GM13976 (cell line): ENCODE measurements at regions not wholly inside any gene's neighbourhood (a gene's known extent, or its start where the extent isn't known, plus 50 kb on each side); places are given as distances from the start of the nearest gene placed in this dataset.

Experiments
- DNase-seq: peaks from one replicate; pipeline ENCODE4 v3.0.0; 2012; ENCODE audit warnings: low spot score
- in situ Hi-C: fragments of 300-500 bp; cut with MboI; formaldehyde crosslinking; loops from one replicate; pipeline ENCODE4 v1.12.0; 2022; ENCODE audit warnings: low sequenced_read_pairs, mixed read lengths, inconsistent platforms; ENCODE audit not compliant: unreplicated experiment
- TF ChIP-seq, protein P1 (sequence below): IDR thresholded peaks from 2 replicates; pipeline ENCODE4 v1.5.1; 2012; ENCODE audit warnings: borderline replicate concordance, mild to moderate bottlenecking; ENCODE audit not compliant: insufficient read depth; ENCODE audit errors: extremely low read depth, missing control alignments, control extremely low read depth

- in situ Hi-C loops, result no loop called here
- TF ChIP-seq, protein P1, sequence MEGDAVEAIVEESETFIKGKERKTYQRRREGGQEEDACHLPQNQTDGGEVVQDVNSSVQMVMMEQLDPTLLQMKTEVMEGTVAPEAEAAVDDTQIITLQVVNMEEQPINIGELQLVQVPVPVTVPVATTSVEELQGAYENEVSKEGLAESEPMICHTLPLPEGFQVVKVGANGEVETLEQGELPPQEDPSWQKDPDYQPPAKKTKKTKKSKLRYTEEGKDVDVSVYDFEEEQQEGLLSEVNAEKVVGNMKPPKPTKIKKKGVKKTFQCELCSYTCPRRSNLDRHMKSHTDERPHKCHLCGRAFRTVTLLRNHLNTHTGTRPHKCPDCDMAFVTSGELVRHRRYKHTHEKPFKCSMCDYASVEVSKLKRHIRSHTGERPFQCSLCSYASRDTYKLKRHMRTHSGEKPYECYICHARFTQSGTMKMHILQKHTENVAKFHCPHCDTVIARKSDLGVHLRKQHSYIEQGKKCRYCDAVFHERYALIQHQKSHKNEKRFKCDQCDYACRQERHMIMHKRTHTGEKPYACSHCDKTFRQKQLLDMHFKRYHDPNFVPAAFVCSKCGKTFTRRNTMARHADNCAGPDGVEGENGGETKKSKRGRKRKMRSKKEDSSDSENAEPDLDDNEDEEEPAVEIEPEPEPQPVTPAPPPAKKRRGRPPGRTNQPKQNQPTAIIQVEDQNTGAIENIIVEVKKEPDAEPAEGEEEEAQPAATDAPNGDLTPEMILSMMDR, result no peak
- no peak for DNase-seq
These were observed 144.6 kb upstream of the MRPS30 start for GRCh38 chr5:44663991-44664710.

DNA sequence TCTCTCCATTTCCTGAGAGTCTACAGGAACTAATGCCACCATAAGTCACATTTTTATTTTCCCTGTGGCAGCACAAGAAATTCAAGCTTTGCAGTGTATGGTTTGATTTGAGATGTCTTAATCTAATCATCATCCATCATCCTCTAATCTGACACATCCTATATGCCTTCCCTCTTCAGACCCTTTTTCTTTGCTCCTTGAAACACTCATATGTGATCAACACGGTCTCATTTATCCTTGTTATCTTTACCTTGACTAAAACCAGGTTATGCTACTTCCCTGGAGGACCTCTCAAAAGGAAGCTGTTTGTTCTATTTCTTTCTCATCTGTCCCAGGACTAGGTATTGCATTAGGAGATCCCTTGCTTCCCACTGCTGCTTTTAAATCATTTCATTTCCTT, 146.9 kb upstream of the MRPS30 start:
- TF ChIP-seq, protein P1, result no peak
- in situ Hi-C loops, result no loop called here
- no peak for DNase-seq

- DNase-seq, result no peak
- TF ChIP-seq, protein P1, result no peak
- in situ Hi-C loops, result no loop called here
These were observed 148.5 kb upstream of the MRPS30 start for GRCh38 chr5:44660251-44660650.

DNA sequence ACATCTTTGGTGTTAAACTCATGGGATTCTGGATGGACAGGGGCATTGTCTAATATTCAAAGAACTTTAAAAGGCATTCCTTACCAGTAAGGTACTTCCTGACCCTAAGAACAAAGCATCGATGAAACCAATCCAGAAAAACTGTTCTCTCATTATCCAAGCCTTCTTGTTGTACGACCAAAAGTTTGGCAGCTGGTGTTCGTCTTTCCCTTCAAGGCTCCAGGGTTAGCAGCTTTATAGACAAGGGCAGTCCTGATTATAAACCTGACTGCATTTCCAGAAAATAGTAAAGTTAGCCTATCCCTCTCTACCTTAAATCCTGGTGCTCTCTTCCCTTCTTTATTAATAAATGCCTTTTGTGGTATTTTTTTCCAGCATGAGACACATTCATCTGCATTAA, 149.4 kb upstream of the MRPS30 start:
- DNase-seq, result no peak
- TF ChIP-seq, protein P1, result no peak
- in situ Hi-C loops, result no loop called here

- TF ChIP-seq, protein P1, result no peak
- in situ Hi-C loops, result no loop called here
- no peak for DNase-seq
These were observed 156.1 kb upstream of the MRPS30 start for GRCh38 chr5:44652674-44653073.

- in situ Hi-C loops, result no loop called here
- TF ChIP-seq, protein P1, result no peak
- no peak for DNase-seq
These were observed 162.7 kb upstream of the MRPS30 start for GRCh38 chr5:44646016-44646415.
